ENCODE measurements at regions not wholly inside any gene's neighbourhood (a gene's known extent, or its start where the extent isn't known, plus 50 kb on each side); places are given as distances from the start of the nearest gene placed in this dataset.

DNA sequence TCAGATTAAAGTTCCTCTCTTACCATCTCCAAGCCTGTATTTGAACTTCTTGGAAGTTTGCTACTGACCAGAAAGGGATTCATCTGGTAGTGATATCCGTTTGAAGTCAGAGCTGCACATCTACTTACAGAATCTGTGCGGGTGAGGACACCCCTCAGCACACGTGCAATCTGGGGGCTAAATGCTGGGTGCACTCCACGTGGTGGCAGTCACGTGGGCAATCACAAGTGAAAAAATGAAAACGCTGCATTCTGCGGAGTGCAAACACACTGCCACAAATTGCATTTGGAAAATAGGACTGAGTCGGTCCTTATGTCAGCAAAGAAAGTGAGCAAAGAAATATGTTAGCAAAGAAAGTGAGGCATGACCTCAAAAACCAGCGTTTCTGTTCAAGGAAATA lies 76.1 kb upstream of the GYPC start:
- TF ChIP-seq, protein P1, sequence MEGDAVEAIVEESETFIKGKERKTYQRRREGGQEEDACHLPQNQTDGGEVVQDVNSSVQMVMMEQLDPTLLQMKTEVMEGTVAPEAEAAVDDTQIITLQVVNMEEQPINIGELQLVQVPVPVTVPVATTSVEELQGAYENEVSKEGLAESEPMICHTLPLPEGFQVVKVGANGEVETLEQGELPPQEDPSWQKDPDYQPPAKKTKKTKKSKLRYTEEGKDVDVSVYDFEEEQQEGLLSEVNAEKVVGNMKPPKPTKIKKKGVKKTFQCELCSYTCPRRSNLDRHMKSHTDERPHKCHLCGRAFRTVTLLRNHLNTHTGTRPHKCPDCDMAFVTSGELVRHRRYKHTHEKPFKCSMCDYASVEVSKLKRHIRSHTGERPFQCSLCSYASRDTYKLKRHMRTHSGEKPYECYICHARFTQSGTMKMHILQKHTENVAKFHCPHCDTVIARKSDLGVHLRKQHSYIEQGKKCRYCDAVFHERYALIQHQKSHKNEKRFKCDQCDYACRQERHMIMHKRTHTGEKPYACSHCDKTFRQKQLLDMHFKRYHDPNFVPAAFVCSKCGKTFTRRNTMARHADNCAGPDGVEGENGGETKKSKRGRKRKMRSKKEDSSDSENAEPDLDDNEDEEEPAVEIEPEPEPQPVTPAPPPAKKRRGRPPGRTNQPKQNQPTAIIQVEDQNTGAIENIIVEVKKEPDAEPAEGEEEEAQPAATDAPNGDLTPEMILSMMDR (IDR thresholded peaks at IDR 0.05) = no peak
- no peak for TF ChIP-seq POLR2A (IDR thresholded peaks at IDR 0.05)

Data from right lobe of liver (tissue), 4 donors.